Esophagus (tissue), 2 donors: ENCODE measurements at regions not wholly inside any gene's neighbourhood (a gene's known extent, or its start where the extent isn't known, plus 50 kb on each side); places are given as distances from the start of the nearest gene placed in this dataset.
"Not testable (repeated sequence)": the region's sequence is repeated elsewhere in the genome, so short reads cannot be mapped to it uniquely, and the experiment has no call there.

Source experiments
- H3K27ac ChIP-seq, 2 donors: one replicate each; pipeline ENCODE4 v1.5.1; 2013; ENCODE audit warnings: low read depth in 2 of 2, mild to moderate bottlenecking in 2 of 2, inconsistent platforms in 1 of 2, low read length in 1 of 2, moderate library complexity in 1 of 2
- H3K27me3 ChIP-seq, 2 donors: one replicate each; pipeline ENCODE4 v1.6.1; 2013; ENCODE audit warnings: low read length in 2 of 2, control low read depth in 1 of 2, mild to moderate bottlenecking in 1 of 2; ENCODE audit not compliant: insufficient read depth in 2 of 2, control insufficient read depth in 1 of 2
- H3K36me3 ChIP-seq, 2 donors: one replicate each; pipeline ENCODE4 v1.6.1; 2013; ENCODE audit warnings: low read length in 1 of 2; ENCODE audit not compliant: control insufficient read depth in 2 of 2, insufficient read depth in 2 of 2
- H3K4me1 ChIP-seq, 2 donors: one replicate each; pipeline ENCODE4 v1.6.1; 2013; ENCODE audit warnings: low read length in 1 of 2; ENCODE audit not compliant: control insufficient read depth in 2 of 2, insufficient read depth in 2 of 2
- H3K4me3 ChIP-seq, 2 donors: one replicate each; pipeline ENCODE4 v1.5.1; 2013; ENCODE audit warnings: low read length in 2 of 2, mild to moderate bottlenecking in 2 of 2, low read depth in 1 of 2, moderate library complexity in 1 of 2
- H3K9me3 ChIP-seq, 2 donors: one replicate each; pipeline ENCODE4 v1.6.1; 2013; ENCODE audit warnings: mild to moderate bottlenecking in 2 of 2, low read depth in 1 of 2, low read length in 1 of 2, moderate library complexity in 1 of 2; ENCODE audit not compliant: control insufficient read depth in 2 of 2, insufficient read depth in 1 of 2
- WGBS, 2 donors: extraction: QIAGEN DNeasy Blood & Tissue Kit; methylation state at CpG; one replicate each; pipeline ENCODE4 v1.1.7; 2013; 5-methylcytosine and 5-hydroxymethylcytosine counted together
- donor health status: healthy with polysubstance abuse.
- donor health status: Bipolar disorder and iron deficiency.

- no peaks in the 10 kb centered on the region for H3K4me1 ChIP-seq
- H3K9me3 ChIP-seq, result no peaks in the 10 kb centered on the region
- H3K36me3 ChIP-seq, result no peaks in the 10 kb centered on the region
- no peak overlapping the region for H3K27ac ChIP-seq
- H3K4me3 ChIP-seq, result no peak overlapping the region
- H3K27me3 ChIP-seq, result no peaks in the 10 kb centered on the region
- 60% methylated on average over 5 of the region's 5 CpGs for WGBS, 2 donors
These were observed 640.4 kb upstream of the ARRDC3 start for GRCh38 chr5:92023555-92023954.

DNA sequence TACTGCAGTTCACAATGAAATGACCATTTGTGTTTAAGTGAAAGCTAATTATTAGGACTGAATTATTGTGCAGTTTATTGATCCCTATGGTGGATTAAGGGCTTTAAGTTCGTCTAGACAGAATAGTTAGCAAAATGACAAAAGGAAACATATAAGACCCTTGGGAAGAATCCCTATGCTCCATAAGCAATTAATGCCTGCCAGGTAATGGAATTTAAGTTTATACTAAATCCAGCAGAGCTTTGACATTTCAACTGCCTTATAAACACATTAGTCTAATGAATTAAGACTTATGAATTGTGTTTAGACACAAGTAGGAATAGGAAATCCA is 640.0 kb upstream of the ARRDC3 start:
- no peak overlapping the region for H3K4me3 ChIP-seq
- no peaks in the 10 kb centered on the region for H3K9me3 ChIP-seq
- no peak overlapping the region for H3K27ac ChIP-seq
- H3K4me1 ChIP-seq, result no peaks in the 10 kb centered on the region
- H3K36me3 ChIP-seq, result no peaks in the 10 kb centered on the region
- H3K27me3 ChIP-seq, result no peaks in the 10 kb centered on the region
- 41 to 49% methylated on average over 1 of the region's 1 CpG for WGBS, 2 donors

DNA sequence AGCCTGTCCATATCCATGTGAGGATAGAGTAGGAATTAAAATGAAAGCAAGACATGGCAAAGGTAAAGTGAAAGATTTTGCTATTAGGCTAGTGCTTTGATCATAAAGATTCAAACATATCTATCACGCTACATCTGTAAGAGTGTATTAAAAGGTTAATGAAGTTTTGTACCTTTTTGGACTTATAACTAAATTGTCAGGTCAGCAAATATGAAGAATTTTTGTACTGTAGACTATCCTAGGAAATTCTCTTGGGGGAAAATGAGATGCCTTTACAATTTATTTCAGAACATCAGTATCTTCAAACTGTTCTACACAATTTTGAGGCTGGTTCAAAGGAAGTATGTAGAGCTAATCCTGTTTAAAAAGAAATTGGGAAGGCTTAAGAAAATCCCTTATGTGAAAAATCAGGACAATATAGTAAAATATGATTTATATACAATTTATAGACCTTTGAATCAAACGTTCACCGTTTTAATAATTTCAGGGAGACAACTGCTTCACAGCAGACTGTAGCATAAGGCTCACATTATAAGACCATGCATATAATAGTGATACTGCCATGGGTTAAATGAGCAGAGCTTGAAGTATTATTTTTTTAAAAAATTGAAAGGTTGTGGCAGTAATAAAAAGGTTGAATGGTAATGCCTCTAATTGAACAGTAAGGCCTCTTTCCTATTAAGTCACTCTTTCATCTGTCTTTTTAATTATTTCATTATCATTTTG is 639.5 kb upstream of the ARRDC3 start:
- H3K27me3 ChIP-seq, result no peaks in the 10 kb centered on the region

DNA sequence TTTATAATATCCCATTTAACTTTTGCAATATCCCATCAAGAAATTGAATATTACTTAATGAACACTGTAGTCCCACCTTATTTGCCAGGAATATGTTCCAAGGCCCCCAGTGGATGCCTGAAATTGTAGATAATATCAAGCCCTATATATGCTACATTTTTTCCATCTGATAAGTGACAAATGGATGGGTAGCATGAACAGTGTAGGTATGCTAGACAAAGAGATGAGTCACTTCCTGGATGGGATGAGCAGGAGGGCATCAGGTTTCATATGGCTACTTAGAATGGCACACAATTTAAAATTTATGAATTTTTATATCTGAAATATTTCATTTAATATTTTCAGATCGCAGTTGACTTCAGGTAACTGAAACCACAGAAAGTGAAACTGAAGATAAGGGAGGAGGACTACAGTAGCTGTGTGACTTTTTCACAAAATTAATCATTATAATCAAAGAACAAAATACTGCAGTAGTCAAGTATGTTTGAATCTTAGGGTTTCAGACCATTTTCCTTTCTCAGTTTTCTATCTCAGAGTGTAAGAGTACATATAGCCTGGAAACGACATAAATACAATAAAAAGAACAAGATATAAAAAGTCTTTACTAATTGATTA is 636.4 kb upstream of the ARRDC3 start:
- no peak overlapping the region for H3K4me3 ChIP-seq
- H3K27ac ChIP-seq, result no peak overlapping the region
- no peaks in the 10 kb centered on the region for H3K4me1 ChIP-seq
- H3K9me3 ChIP-seq, result no peaks in the 10 kb centered on the region
- H3K36me3 ChIP-seq, result no peaks in the 10 kb centered on the region
- 69 to 75% methylated on average over 2 of the region's 2 CpGs for WGBS, 2 donors
- no peaks in the 10 kb centered on the region for H3K27me3 ChIP-seq

More for the DNA sequence above, 639.5 kb upstream of the ARRDC3 start:
- no peak overlapping the region for H3K4me3 ChIP-seq
- 79 to 81% methylated on average over 3 of the region's 3 CpGs for WGBS, 2 donors
- H3K27ac ChIP-seq, result no peak overlapping the region
- no peaks in the 10 kb centered on the region for H3K4me1 ChIP-seq
- H3K9me3 ChIP-seq, result no peaks in the 10 kb centered on the region
- no peaks in the 10 kb centered on the region for H3K36me3 ChIP-seq

DNA sequence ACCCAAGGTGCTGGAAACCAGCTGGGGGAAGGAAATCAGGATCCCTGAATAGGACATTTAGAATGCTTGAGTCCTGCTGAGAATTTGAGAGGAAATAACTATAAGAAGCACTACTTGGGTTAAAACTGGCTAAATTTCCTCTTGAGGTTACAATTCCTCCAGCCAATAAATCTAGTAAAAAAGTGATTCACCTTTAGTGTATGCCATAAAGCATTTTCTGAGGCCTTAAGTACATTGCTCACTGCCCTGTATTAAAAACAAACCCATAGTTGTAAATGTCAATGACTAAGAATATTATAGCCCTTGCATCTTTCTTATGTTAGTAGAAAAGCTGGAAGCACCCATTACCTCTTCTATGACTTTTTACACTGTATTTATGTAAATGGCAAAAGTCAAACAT is 634.7 kb upstream of the ARRDC3 start:
- Histone ChIP-seq H3K27ac (no peak overlapping the region), H3K27me3 (no peaks in the 10 kb centered on the region), H3K9me3 (no peaks in the 10 kb centered on the region), H3K4me3 (no peak overlapping the region), H3K4me1 (no peaks in the 10 kb centered on the region), H3K36me3 (no peaks in the 10 kb centered on the region)

DNA sequence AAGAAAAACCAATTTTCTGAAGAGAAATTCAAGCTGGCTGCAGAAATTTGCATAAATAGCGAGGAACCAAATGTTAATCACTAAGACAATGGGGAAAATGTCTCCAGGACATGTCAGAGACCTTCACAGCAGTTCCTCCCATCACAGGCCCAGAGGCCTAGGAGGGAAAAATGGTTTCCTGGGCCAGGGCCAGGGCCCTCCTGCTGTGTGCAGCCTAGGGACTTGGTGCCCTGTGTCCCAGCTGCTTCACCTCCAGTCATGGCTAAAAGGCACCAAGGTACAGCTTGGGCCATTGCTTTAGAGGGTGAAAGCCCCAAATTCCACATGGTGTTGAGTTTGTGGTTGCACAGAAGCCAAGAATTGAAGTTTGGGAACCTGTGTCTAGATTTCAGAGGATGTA is 628.7 kb upstream of the ARRDC3 start:
- WGBS, 2 donors, result 69 to 75% methylated on average over 1 of the region's 1 CpG
- not testable (repeated sequence) for H3K4me1 ChIP-seq, H3K36me3 ChIP-seq

GRCh38 chr5:92003806-92004205 is 620.7 kb upstream of the ARRDC3 start:
- Histone ChIP-seq H3K9me3 (no peaks in the 10 kb centered on the region), H3K27ac (no peak overlapping the region), H3K36me3 (no peaks in the 10 kb centered on the region), H3K4me3 (no peak overlapping the region), H3K27me3 (no peaks in the 10 kb centered on the region), H3K4me1 (no peaks in the 10 kb centered on the region)
- 65 to 79% methylated on average over 5 of the region's 5 CpGs for WGBS, 2 donors

More for the DNA sequence above, 628.7 kb upstream of the ARRDC3 start:
- not testable (repeated sequence) for H3K9me3 ChIP-seq, H3K4me3 ChIP-seq, H3K27ac ChIP-seq, H3K27me3 ChIP-seq

GRCh38 chr5:92002721-92003274 is 619.7 kb upstream of the ARRDC3 start:
- Histone ChIP-seq H3K27ac (no peak overlapping the region), H3K9me3 (no peaks in the 10 kb centered on the region), H3K36me3 (no peaks in the 10 kb centered on the region), H3K4me3 (no peak overlapping the region), H3K4me1 (no peaks in the 10 kb centered on the region), H3K27me3 (no peaks in the 10 kb centered on the region)
- 73 to 86% methylated on average over 4 of the region's 4 CpGs for WGBS, 2 donors

GRCh38 chr5:91998774-91999173 is 615.7 kb upstream of the ARRDC3 start:
- Histone ChIP-seq H3K4me1 (no peaks in the 10 kb centered on the region), H3K27me3 (no peaks in the 10 kb centered on the region), H3K9me3 (peaks cover 0 to 2% of the 10 kb centered on the region in 2 donors), H3K4me3 (no peak overlapping the region), H3K27ac (no peak overlapping the region), H3K36me3 (no peaks in the 10 kb centered on the region)
- 61 to 62% methylated on average over 3 of the region's 3 CpGs for WGBS, 2 donors

DNA sequence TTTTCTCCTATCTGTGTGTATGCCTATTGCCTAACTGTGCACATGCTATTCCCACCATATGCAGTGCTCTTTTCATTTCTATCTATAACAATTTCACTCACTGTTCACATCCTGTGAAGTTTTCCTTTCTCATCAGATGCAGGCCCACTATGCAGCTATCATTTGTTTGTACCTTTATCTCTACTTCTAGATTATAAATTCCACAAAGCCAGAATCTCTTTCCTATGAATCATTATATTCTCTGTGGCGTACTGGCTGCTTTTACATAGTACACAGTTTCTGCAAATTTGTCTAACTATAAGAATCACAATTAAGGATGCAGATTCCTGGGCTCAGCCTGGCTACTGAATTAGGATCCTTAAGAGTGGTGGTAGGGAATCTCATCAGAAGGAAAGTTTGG is 600.8 kb upstream of the ARRDC3 start:
- Histone ChIP-seq H3K27me3 (no peaks in the 10 kb centered on the region), H3K36me3 (no peaks in the 10 kb centered on the region), H3K27ac (no peak overlapping the region), H3K4me1 (no peaks in the 10 kb centered on the region), H3K9me3 (no peaks in the 10 kb centered on the region), H3K4me3 (no peak overlapping the region)
- 82% methylated on average over 1 of the region's 1 CpG for WGBS, 2 donors
